ENCODE measurements at regions not wholly inside any gene's neighbourhood (a gene's known extent, or its start where the extent isn't known, plus 50 kb on each side); places are given as distances from the start of the nearest gene placed in this dataset.

- Histone ChIP-seq H3K9me3 (ENCODE audit: control insufficient read depth in 2 of 2, insufficient read depth in 1 of 2, low read length in 1 of 2) (no peaks in the 10 kb centered on the region), H3K4me1 (ENCODE audit: control insufficient read depth in 2 of 2, insufficient read depth in 2 of 2, low read length in 2 of 2) (no peaks in the 10 kb centered on the region), H3K27ac (ENCODE audit: low read depth in 1 of 2, low read length in 1 of 2) (no peak overlapping the region), H3K27me3 (ENCODE audit: control insufficient read depth in 2 of 2, insufficient read depth in 1 of 2, low read length in 1 of 2) (no peaks in the 10 kb centered on the region), H3K4me3 (ENCODE audit: low read length in 2 of 2) (no peak overlapping the region), H3K36me3 (ENCODE audit: control insufficient read depth in 2 of 2, insufficient read depth in 2 of 2, low read length in 1 of 2) (no peaks in the 10 kb centered on the region)
- no peak for DNase-seq (ENCODE audit: low read depth in 6 of 9, low spot score in 9 of 9)
- 92% methylated on average over 4 of the region's 4 CpGs for WGBS
Observed at GRCh38 chr11:38100836-38101462, 1502.9 kb upstream of the RAG2 start.

GRCh38 chr11:38095268-38095667 is 1497.2 kb upstream of the RAG2 start:
- no peaks in the 10 kb centered on the region for H3K4me1 ChIP-seq (ENCODE audit: control insufficient read depth in 2 of 2, insufficient read depth in 2 of 2, low read length in 2 of 2)
- no peaks in the 10 kb centered on the region for H3K36me3 ChIP-seq (ENCODE audit: control insufficient read depth in 2 of 2, insufficient read depth in 2 of 2, low read length in 1 of 2)
- H3K4me3 ChIP-seq (ENCODE audit: low read length in 2 of 2): no peak overlapping the region
- no peak overlapping the region for H3K27ac ChIP-seq (ENCODE audit: low read depth in 1 of 2, low read length in 1 of 2)
- whole genome bisulfite sequencing: 92% methylated on average over 2 of the region's 2 CpGs
- H3K27me3 ChIP-seq (ENCODE audit: control insufficient read depth in 2 of 2, insufficient read depth in 1 of 2, low read length in 1 of 2): no peaks in the 10 kb centered on the region
- no peak for DNase-seq (ENCODE audit: low read depth in 6 of 9, low spot score in 9 of 9)
- no peaks in the 10 kb centered on the region for H3K9me3 ChIP-seq (ENCODE audit: control insufficient read depth in 2 of 2, insufficient read depth in 1 of 2, low read length in 1 of 2)

GRCh38 chr11:38089726-38090125 is 1491.7 kb upstream of the RAG2 start:
- Histone ChIP-seq H3K36me3 (ENCODE audit: control insufficient read depth in 2 of 2, insufficient read depth in 2 of 2, low read length in 1 of 2) (no peaks in the 10 kb centered on the region), H3K9me3 (ENCODE audit: control insufficient read depth in 2 of 2, insufficient read depth in 1 of 2, low read length in 1 of 2) (no peaks in the 10 kb centered on the region), H3K27me3 (ENCODE audit: control insufficient read depth in 2 of 2, insufficient read depth in 1 of 2, low read length in 1 of 2) (no peaks in the 10 kb centered on the region), H3K27ac (ENCODE audit: low read depth in 1 of 2, low read length in 1 of 2) (no peak overlapping the region), H3K4me1 (ENCODE audit: control insufficient read depth in 2 of 2, insufficient read depth in 2 of 2, low read length in 2 of 2) (no peaks in the 10 kb centered on the region), H3K4me3 (ENCODE audit: low read length in 2 of 2) (no peak overlapping the region)
- no peak for DNase-seq (ENCODE audit: low read depth in 6 of 9, low spot score in 9 of 9)
- whole genome bisulfite sequencing: 93% methylated on average over 7 of the region's 7 CpGs

- WGBS: 67% methylated on average over 3 of the region's 3 CpGs
Observed at GRCh38 chr11:38060920-38061319, 1462.9 kb upstream of the RAG2 start.

GRCh38 chr11:38060136-38060535 is 1462.1 kb upstream of the RAG2 start:
- Histone ChIP-seq H3K4me1 (ENCODE audit: control insufficient read depth in 2 of 2, insufficient read depth in 2 of 2, low read length in 2 of 2) (no peaks in the 10 kb centered on the region), H3K4me3 (ENCODE audit: low read length in 2 of 2) (no peak overlapping the region), H3K27ac (ENCODE audit: low read depth in 1 of 2, low read length in 1 of 2) (no peak overlapping the region), H3K36me3 (ENCODE audit: control insufficient read depth in 2 of 2, insufficient read depth in 2 of 2, low read length in 1 of 2) (no peaks in the 10 kb centered on the region), H3K9me3 (ENCODE audit: control insufficient read depth in 2 of 2, insufficient read depth in 1 of 2, low read length in 1 of 2) (no peaks in the 10 kb centered on the region), H3K27me3 (ENCODE audit: control insufficient read depth in 2 of 2, insufficient read depth in 1 of 2, low read length in 1 of 2) (no peaks in the 10 kb centered on the region)
- WGBS: 98% methylated on average over 3 of the region's 3 CpGs
- no peak for DNase-seq (ENCODE audit: low read depth in 6 of 9, low spot score in 9 of 9)

More at GRCh38 chr11:38060920-38061319, 1462.9 kb upstream of the RAG2 start:
- Histone ChIP-seq H3K27ac (ENCODE audit: low read depth in 1 of 2, low read length in 1 of 2) (no peak overlapping the region), H3K4me3 (ENCODE audit: low read length in 2 of 2) (no peak overlapping the region), H3K4me1 (ENCODE audit: control insufficient read depth in 2 of 2, insufficient read depth in 2 of 2, low read length in 2 of 2) (no peaks in the 10 kb centered on the region), H3K36me3 (ENCODE audit: control insufficient read depth in 2 of 2, insufficient read depth in 2 of 2, low read length in 1 of 2) (no peaks in the 10 kb centered on the region), H3K27me3 (ENCODE audit: control insufficient read depth in 2 of 2, insufficient read depth in 1 of 2, low read length in 1 of 2) (no peaks in the 10 kb centered on the region), H3K9me3 (ENCODE audit: control insufficient read depth in 2 of 2, insufficient read depth in 1 of 2, low read length in 1 of 2) (no peaks in the 10 kb centered on the region)
- no peak for DNase-seq (ENCODE audit: low read depth in 6 of 9, low spot score in 9 of 9)

GRCh38 chr11:38046571-38047135 is 1448.6 kb upstream of the RAG2 start:
- no peak overlapping the region for H3K4me3 ChIP-seq (ENCODE audit: low read length in 2 of 2)
- no peaks in the 10 kb centered on the region for H3K9me3 ChIP-seq (ENCODE audit: control insufficient read depth in 2 of 2, insufficient read depth in 1 of 2, low read length in 1 of 2)
- H3K36me3 ChIP-seq (ENCODE audit: control insufficient read depth in 2 of 2, insufficient read depth in 2 of 2, low read length in 1 of 2): no peaks in the 10 kb centered on the region
- H3K27ac ChIP-seq (ENCODE audit: low read depth in 1 of 2, low read length in 1 of 2): no peak overlapping the region
- WGBS: 92% methylated on average over 4 of the region's 4 CpGs
- no peaks in the 10 kb centered on the region for H3K27me3 ChIP-seq (ENCODE audit: control insufficient read depth in 2 of 2, insufficient read depth in 1 of 2, low read length in 1 of 2)
- no peak for DNase-seq (ENCODE audit: low read depth in 6 of 9, low spot score in 9 of 9)
- H3K4me1 ChIP-seq (ENCODE audit: control insufficient read depth in 2 of 2, insufficient read depth in 2 of 2, low read length in 2 of 2): no peaks in the 10 kb centered on the region

GRCh38 chr11:38043060-38043459 is 1445.0 kb upstream of the RAG2 start:
- Histone ChIP-seq H3K27me3 (ENCODE audit: control insufficient read depth in 2 of 2, insufficient read depth in 1 of 2, low read length in 1 of 2) (no peaks in the 10 kb centered on the region), H3K27ac (ENCODE audit: low read depth in 1 of 2, low read length in 1 of 2) (no peak overlapping the region), H3K36me3 (ENCODE audit: control insufficient read depth in 2 of 2, insufficient read depth in 2 of 2, low read length in 1 of 2) (no peaks in the 10 kb centered on the region), H3K9me3 (ENCODE audit: control insufficient read depth in 2 of 2, insufficient read depth in 1 of 2, low read length in 1 of 2) (no peaks in the 10 kb centered on the region), H3K4me1 (ENCODE audit: control insufficient read depth in 2 of 2, insufficient read depth in 2 of 2, low read length in 2 of 2) (no peaks in the 10 kb centered on the region), H3K4me3 (ENCODE audit: low read length in 2 of 2) (no peak overlapping the region)
- no peak for DNase-seq (ENCODE audit: low read depth in 6 of 9, low spot score in 9 of 9)
- WGBS: 95% methylated on average over 3 of the region's 3 CpGs

- WGBS: 92% methylated on average over 2 of the region's 2 CpGs
- Histone ChIP-seq H3K4me3 (ENCODE audit: low read length in 2 of 2) (no peak overlapping the region), H3K9me3 (ENCODE audit: control insufficient read depth in 2 of 2, insufficient read depth in 1 of 2, low read length in 1 of 2) (no peaks in the 10 kb centered on the region), H3K36me3 (ENCODE audit: control insufficient read depth in 2 of 2, insufficient read depth in 2 of 2, low read length in 1 of 2) (no peaks in the 10 kb centered on the region), H3K27ac (ENCODE audit: low read depth in 1 of 2, low read length in 1 of 2) (no peak overlapping the region), H3K27me3 (ENCODE audit: control insufficient read depth in 2 of 2, insufficient read depth in 1 of 2, low read length in 1 of 2) (no peaks in the 10 kb centered on the region), H3K4me1 (ENCODE audit: control insufficient read depth in 2 of 2, insufficient read depth in 2 of 2, low read length in 2 of 2) (no peaks in the 10 kb centered on the region)
- DNase-seq (ENCODE audit: low read depth in 6 of 9, low spot score in 9 of 9): no peak
Observed at GRCh38 chr11:38038777-38039176, 1440.7 kb upstream of the RAG2 start.

- Histone ChIP-seq H3K4me1 (ENCODE audit: control insufficient read depth in 2 of 2, insufficient read depth in 2 of 2, low read length in 2 of 2) (no peaks in the 10 kb centered on the region), H3K36me3 (ENCODE audit: control insufficient read depth in 2 of 2, insufficient read depth in 2 of 2, low read length in 1 of 2) (no peaks in the 10 kb centered on the region), H3K27me3 (ENCODE audit: control insufficient read depth in 2 of 2, insufficient read depth in 1 of 2, low read length in 1 of 2) (no peaks in the 10 kb centered on the region), H3K4me3 (ENCODE audit: low read length in 2 of 2) (no peak overlapping the region), H3K9me3 (ENCODE audit: control insufficient read depth in 2 of 2, insufficient read depth in 1 of 2, low read length in 1 of 2) (peaks cover 2 to 3% of the 10 kb centered on the region in 2 donors), H3K27ac (ENCODE audit: low read depth in 1 of 2, low read length in 1 of 2) (no peak overlapping the region)
- DNase-seq (ENCODE audit: low read depth in 6 of 9, low spot score in 9 of 9): no peak
- 97% methylated on average over 5 of the region's 5 CpGs for WGBS
Observed at GRCh38 chr11:38019072-38019775, 1421.2 kb upstream of the RAG2 start.
